Parathyroid adenoma (tissue), 2 donors: ENCODE measurements at regions not wholly inside any gene's neighbourhood (a gene's known extent, or its start where the extent isn't known, plus 50 kb on each side); places are given as distances from the start of the nearest gene placed in this dataset.

Experiments used
- H2AFZ ChIP-seq: fragments of 300-600 bp; sonication (generic); one replicate; pipeline ENCODE4 v1.7.0; 2017; ENCODE audit warnings: antibody characterized with exemption, mild to moderate bottlenecking
- H3K27ac ChIP-seq: fragments of 300-600 bp; sonication (generic); one replicate; pipeline ENCODE4 v1.7.0; 2017
- H3K27me3 ChIP-seq: fragments of 300-600 bp; sonication (generic); one replicate; pipeline ENCODE4 v1.7.0; 2017; ENCODE audit warnings: low read length; ENCODE audit not compliant: control insufficient read depth, insufficient read depth
- H3K36me3 ChIP-seq: fragments of 300-600 bp; sonication (generic); one replicate; pipeline ENCODE4 v1.7.0; 2017; ENCODE audit warnings: low read length; ENCODE audit not compliant: control insufficient read depth, insufficient read depth
- H3K4me1 ChIP-seq: fragments of 300-600 bp; sonication (generic); one replicate; pipeline ENCODE4 v1.7.0; 2017; ENCODE audit warnings: control low read depth
- H3K4me2 ChIP-seq: fragments of 300-600 bp; sonication (generic); one replicate; pipeline ENCODE4 v1.7.0; 2017; ENCODE audit warnings: low read length
- H3K4me3 ChIP-seq: fragments of 300-600 bp; sonication (generic); one replicate; pipeline ENCODE4 v1.7.0; 2017; ENCODE audit warnings: low read depth, low read length
- H3K79me2 ChIP-seq: fragments of 300-600 bp; sonication (generic); one replicate; pipeline ENCODE4 v1.7.0; 2017; ENCODE audit warnings: control low read depth
- H3K9ac ChIP-seq: fragments of 300-600 bp; sonication (generic); one replicate; pipeline ENCODE4 v1.7.0; 2017; ENCODE audit warnings: mild to moderate bottlenecking
- H3K9me3 ChIP-seq: fragments of 300-600 bp; sonication (generic); one replicate; pipeline ENCODE4 v1.7.0; 2017; ENCODE audit warnings: low read length; ENCODE audit not compliant: control insufficient read depth
- CTCF ChIP-seq: fragments of 300-600 bp; sonication (generic); IDR thresholded peaks from one replicate; pipeline ENCODE4 v1.7.0; 2017; ENCODE audit warnings: antibody characterized with exemption, mild to moderate bottlenecking
- donor health status: primary hyperparathyroidism.

DNA sequence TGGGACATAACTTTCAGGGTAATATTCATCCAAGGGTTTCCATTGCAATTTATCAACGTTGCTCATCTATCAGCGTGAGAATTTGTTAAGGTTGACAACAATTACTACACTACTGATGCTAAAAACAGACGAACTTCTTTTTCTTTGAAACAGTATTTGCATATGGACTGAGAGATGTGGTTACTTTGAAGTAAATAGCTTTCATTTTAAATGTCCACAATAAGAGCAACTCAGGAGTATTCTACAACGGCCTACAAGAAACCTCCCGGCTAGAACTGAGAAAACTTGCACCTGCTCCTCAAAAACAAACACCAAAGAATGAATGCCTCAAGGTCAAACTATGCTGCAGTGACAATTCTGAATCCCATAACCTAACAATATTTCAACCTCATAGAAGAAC, 238.4 kb downstream of the IRS2 start:
- H3K4me2 ChIP-seq, result no peak overlapping the region

GRCh38 chr13:109545931-109546330, 240.5 kb downstream of the IRS2 start:
- no peak for TF ChIP-seq CTCF
- no peaks in the 10 kb centered on the region for H3K36me3 ChIP-seq
- H2AFZ ChIP-seq, result no peak overlapping the region
- no peaks in the 10 kb centered on the region for H3K4me1 ChIP-seq
- no peak overlapping the region for H3K27ac ChIP-seq
- no peaks in the 10 kb centered on the region for H3K27me3 ChIP-seq
- H3K79me2 ChIP-seq, result no peaks in the 10 kb centered on the region
- H3K4me2 ChIP-seq, result no peak overlapping the region
- no peaks in the 10 kb centered on the region for H3K9me3 ChIP-seq
- H3K4me3 ChIP-seq, result no peak overlapping the region
- H3K9ac ChIP-seq, result no peak overlapping the region

More for the DNA sequence above, 238.4 kb downstream of the IRS2 start:
- Histone ChIP-seq H3K9me3 (no peaks in the 10 kb centered on the region), H3K79me2 (no peaks in the 10 kb centered on the region), H3K4me1 (no peaks in the 10 kb centered on the region), H3K27ac (no peak overlapping the region), H3K9ac (no peak overlapping the region), H2AFZ (no peak overlapping the region), H3K27me3 (no peaks in the 10 kb centered on the region), H3K36me3 (no peaks in the 10 kb centered on the region), H3K4me3 (no peak overlapping the region)
- TF ChIP-seq CTCF, result no peak

- no peak overlapping the region for H3K9ac ChIP-seq
- H3K36me3 ChIP-seq, result no peaks in the 10 kb centered on the region
- H3K27ac ChIP-seq, result no peak overlapping the region
- H3K9me3 ChIP-seq, result no peaks in the 10 kb centered on the region
- TF ChIP-seq CTCF, result no peak
- H3K4me3 ChIP-seq, result no peak overlapping the region
- H2AFZ ChIP-seq, result no peak overlapping the region
- H3K4me1 ChIP-seq, result no peaks in the 10 kb centered on the region
- no peaks in the 10 kb centered on the region for H3K79me2 ChIP-seq
- no peak overlapping the region for H3K4me2 ChIP-seq
- H3K27me3 ChIP-seq, result no peaks in the 10 kb centered on the region
Observed at GRCh38 chr13:109541081-109541480, 245.3 kb downstream of the IRS2 start.

GRCh38 chr13:109537584-109537983, 248.8 kb downstream of the IRS2 start:
- H3K4me2 ChIP-seq, result no peak overlapping the region
- H3K27me3 ChIP-seq, result no peaks in the 10 kb centered on the region
- no peaks in the 10 kb centered on the region for H3K9me3 ChIP-seq
- H3K36me3 ChIP-seq, result no peaks in the 10 kb centered on the region
- no peak overlapping the region for H3K27ac ChIP-seq
- H3K79me2 ChIP-seq, result no peaks in the 10 kb centered on the region
- H2AFZ ChIP-seq, result no peak overlapping the region
- no peaks in the 10 kb centered on the region for H3K4me1 ChIP-seq
- no peak for TF ChIP-seq CTCF
- no peak overlapping the region for H3K4me3 ChIP-seq
- H3K9ac ChIP-seq, result no peak overlapping the region

- Histone ChIP-seq H3K36me3 (no peaks in the 10 kb centered on the region), H3K4me2 (no peak overlapping the region), H2AFZ (no peak overlapping the region), H3K27ac (no peak overlapping the region), H3K27me3 (no peaks in the 10 kb centered on the region), H3K4me1 (no peaks in the 10 kb centered on the region), H3K9ac (no peak overlapping the region), H3K4me3 (no peak overlapping the region), H3K9me3 (no peaks in the 10 kb centered on the region), H3K79me2 (no peaks in the 10 kb centered on the region)
- TF ChIP-seq CTCF, result no peak
Observed at GRCh38 chr13:109533350-109533749, 253.0 kb downstream of the IRS2 start.
